HG03558 (cell line): ENCODE measurements at regions not wholly inside any gene's neighbourhood (a gene's known extent, or its start where the extent isn't known, plus 50 kb on each side); places are given as distances from the start of the nearest gene placed in this dataset.

Experiments
- ATAC-seq: cut with Tn5 transposase; IDR thresholded peaks from one replicate; pipeline ENCODE4 v1.9.1; 2021; ENCODE audit warnings: moderate number of reproducible peaks; ENCODE audit not compliant: unreplicated experiment; ENCODE audit errors: extremely low read depth

DNA sequence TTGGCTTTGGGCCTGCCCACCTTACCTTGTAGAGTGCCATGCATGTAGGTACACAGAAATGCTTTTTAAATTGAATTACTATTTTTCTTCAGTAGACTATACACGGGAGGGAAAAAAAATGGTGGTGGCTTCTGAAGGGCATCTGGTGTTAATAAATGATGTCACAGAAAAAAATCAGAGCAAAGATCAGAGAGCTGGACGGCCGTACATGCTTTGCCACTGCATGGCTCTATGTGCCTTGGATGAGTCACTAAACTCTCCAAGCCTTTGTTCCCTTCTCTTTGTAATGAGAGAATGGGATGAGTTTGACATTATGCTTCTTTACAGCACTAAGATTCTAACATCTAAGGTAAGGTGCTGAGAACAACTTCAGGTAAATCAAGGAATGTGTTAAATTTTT is 376.4 kb upstream of the DDHD1 start:
- ATAC-seq = no peak

DNA sequence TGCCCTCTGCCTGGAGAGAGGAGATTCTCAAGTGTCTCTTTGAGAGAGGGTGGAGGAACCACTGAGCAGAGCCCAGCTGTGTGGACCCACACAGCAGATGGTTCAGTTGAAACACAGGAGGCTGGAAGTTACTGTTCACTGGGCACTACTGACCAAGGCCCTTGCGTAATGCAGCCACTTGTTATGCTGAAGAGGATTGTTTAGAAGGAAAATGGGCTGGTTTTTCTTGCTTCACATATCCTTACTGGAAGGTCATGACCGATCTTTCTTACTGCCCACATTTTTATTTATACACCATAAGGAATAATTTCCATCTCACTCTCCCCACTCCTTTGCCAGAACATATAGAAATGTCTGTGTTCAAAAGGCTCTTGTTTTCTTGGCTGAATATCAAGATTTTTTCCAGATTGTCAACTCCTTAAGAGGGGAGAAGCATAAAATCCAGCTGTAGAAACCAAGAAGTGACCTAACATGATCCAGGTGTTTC is 375.1 kb upstream of the DDHD1 start:
- no peak for ATAC-seq

DNA sequence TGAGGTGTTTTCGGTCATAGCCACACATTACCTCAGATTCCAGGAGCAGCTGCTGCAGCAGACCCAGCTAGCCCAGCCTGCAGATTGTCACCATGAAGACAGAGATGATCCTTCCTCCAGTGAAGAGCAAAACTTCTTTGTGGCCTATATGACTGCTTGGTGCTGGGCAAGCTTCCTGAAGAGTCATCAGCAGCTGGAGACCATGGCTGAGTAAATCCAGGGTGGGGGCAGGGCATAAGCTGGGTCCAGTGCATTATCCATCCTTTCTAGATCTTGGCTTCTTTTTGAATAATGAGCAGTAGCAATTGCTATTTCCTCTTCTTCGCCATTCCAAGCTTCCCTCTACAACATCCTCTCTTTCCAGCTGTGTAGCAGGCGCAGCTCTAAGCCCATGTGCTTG is 373.1 kb upstream of the DDHD1 start:
- ATAC-seq = no peak

DNA sequence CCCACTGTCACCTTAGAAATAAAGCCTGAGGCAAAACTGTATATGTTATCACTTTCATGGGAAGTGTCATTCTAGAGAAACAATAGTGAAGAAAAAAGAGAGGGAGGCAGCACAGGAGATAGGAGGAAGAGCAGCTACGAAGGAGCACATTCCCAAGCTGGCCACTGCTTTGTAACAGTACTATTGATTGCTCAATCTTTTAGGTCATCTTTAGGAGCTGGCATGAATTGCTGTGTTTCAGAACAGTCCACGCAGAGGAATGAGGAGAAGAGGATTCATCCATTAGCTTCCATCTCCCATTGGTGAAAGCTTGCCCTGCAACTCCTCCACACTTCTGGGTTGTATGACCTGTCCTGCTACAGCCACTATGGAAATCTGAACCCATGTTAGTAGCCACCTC is 372.5 kb upstream of the DDHD1 start:
- ATAC-seq = no peak

DNA sequence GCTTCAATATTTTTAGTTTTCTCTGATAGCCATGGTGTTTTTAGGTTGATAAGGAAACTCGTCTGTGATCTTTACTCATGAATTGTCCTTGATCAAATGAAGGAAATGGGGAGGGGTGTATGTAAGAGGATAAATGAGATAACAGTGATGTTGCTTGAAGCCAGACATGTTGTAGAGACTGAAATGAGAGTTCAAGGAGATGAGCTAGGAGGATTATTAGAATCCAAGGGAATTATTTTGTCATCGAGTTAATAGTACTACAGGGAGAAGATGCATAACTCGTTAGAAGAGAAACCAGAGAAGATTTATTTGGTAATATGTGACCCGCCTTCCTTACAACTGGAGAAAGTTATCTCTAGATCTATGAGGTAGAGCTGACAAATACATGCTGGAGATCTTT is 371.3 kb upstream of the DDHD1 start:
- ATAC-seq = no peak

DNA sequence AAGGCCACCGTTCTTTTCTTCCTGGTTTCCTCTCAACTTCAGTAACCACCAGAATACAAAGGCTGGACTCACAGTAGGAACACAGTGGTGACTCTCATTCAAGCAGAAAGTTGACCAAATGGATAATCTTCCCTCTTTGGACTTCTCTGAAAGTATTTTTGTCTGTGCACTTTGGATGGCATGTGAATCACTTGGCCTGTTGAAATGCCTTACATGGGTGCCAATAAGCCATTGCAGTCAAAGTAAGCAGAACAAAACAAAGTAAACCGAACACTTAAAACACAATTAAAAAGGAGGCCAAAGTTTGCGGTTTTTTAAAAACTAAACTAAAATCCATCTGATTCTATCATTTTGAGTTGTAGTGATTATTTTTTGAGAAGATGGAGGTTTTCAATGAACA is 370.1 kb upstream of the DDHD1 start:
- ATAC-seq = no peak

DNA sequence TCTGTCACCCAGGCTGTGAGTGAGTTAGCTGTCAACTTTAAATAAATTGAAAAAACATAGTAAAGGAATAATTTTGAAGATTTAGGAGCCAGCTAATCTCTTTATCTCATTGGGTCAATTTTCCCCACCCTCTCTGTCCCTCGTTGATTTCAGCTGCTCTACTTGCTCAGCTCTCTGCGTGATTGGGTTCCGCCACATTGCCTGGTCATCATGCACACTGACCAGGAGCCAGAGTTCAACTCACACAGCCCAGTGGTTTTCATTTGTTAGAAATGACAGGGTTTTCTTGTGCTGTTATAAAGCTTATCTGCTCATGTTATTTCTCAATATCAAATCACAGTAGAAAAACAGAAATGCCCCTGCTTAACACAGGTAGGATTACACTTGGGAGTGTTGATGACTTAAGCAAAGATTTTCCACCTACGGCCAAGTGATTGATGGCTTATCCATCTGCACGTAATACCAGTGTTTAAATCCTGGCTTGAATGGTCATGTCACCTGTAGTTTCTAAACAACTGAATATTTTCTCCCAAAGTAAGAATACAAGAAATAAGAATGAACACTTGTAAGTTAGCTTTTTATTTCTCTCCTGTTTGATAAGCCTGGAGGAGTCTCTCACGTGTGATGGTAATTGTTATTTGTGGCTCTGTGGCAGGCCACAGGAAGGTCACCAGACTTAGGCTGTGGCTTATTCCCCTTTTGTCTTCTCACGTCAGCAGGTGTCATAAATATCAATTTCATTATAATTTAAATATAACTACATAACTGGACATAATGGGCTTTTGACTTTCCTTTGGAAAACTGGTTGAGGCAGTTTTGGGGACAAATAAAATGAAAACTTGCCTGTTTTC is 367.2 kb upstream of the DDHD1 start:
- ATAC-seq = no peak

DNA sequence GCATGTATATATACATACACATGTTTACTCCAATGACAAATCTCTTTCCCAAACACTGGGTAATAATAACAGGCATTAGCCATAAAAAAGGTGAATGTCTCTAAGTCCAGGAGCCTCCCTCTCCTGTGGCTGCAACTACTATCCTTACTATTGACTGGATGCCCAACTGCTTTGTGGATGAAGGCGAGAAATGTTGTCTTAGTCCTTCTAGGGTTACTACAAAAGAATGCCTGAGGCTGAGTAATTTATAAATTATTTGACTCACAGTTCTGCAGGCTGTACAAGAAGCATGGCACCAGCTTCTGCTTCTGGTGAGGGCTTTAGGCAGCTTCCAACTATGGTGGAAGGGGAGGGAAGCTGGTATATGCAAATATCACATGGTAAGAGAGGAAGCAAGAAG is 366.0 kb upstream of the DDHD1 start:
- no peak for ATAC-seq

DNA sequence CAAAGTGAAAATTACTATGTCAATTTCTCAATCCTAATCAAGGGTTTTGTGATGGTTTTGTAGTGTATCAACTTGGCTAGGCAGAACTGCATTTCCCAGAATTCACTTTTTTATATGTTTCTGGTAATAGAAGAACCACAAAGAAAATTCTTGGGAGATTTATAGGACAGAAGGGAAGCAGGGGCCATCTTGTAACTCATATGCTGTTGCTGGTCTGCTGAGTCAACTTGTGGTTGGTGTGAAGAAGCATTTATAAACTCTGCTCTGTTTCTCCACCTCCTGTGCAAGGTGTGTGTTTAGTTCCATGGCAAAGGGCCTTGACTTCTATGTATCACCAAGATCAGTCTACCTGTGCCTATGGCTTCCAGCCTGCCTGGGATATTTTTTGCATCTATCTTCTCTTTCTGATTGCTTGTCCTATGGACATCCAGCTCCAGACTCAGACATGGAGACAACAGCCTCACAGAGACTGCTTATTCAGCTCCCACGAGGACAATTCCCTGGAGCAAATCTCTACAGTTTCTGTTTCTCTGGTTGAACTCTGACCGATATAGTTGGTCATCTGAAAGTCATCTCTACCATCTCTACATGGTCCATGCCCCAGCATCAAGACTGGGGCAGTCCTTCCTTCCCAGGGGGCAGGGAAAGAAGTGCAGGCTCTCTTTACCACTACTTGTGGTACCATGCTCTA is 364.3 kb upstream of the DDHD1 start:
- no peak for ATAC-seq

DNA sequence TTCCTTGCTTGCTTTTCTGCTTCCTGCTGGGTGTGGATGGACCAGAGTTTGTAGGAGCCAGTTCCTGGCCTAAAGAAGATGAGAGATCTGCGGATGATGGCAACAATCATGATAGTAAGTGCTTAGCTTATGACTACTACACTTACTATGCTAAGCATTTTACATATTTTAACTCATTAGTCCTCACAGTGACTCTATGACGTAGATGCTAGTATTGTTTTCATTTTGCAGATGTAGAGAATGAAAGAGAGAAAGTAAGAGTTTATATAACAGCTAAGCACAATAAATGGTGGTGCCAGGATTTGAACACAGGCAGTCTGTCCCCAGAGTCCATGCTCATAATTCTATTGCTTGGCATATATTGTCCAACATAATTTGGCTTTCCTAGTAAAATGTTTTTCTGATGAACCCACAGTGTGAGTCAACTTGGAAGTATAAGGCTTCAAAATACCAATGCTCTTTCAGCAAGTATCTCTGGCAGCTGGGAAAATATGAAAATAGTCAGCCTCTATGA is 363.2 kb upstream of the DDHD1 start:
- no peak for ATAC-seq

DNA sequence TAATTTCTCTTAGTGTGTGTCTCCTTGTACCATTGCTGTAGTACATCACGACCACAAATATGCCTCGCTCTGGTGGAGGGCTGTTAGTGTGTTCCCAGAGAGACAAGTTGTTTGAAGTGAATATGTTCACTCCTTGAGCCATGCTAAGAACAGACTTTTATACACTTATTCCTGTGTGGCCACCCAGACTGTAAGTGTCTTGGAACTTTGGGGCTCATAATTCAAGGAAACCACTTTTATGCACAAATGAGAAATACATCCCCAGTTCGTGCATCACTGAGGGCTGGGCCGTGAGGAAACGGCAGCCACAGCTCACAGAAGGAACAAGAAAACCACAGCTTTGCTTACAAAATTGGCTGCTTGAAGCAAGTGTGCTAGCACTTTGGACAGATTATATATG is 362.2 kb upstream of the DDHD1 start:
- ATAC-seq = no peak

DNA sequence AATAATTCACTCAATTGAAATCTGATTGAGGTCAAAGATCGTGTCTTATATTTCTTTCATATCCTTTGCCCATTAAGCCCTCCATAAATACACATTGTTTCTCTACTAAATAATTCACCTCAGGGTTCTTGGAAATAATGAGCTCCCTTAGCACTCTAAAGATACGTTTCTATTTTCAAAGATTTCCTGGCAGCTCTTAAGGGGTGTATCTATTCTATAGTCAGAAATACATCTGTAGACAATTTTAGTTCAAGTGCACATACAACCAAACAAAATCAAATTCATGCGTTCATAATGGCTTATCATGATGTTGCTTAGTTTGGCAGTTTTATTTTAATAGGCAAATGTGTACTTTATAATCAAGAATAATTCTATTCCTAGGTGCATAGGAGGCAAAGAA is 361.1 kb upstream of the DDHD1 start:
- ATAC-seq = no peak

DNA sequence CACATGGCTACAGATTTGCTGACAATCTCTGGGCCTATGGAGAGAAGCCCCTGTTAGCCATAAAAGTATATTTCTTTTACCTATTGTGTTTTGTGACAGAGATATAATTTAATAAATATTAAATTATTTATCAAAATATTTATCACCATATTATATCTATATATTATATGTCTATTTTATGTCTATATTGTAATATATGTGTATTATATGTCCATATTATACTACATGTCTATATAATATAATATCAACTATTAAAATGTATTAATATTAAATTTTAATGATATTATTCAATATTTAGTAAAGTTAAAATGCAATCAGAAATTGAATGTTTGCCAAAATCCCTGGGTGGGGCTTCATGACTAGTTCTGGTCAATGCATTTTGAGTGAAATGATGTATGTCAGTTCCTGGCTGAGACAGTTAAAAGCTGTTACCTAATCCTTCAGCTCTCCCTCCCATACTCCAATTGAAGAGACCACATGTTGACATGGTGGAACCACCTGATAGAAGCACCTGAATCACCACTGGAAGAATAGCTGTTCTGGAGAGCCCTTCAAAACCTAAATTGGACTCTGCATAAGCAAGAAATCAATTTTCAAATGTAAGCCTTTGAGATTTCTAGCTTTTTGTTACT is 357.3 kb upstream of the DDHD1 start:
- ATAC-seq = no peak

DNA sequence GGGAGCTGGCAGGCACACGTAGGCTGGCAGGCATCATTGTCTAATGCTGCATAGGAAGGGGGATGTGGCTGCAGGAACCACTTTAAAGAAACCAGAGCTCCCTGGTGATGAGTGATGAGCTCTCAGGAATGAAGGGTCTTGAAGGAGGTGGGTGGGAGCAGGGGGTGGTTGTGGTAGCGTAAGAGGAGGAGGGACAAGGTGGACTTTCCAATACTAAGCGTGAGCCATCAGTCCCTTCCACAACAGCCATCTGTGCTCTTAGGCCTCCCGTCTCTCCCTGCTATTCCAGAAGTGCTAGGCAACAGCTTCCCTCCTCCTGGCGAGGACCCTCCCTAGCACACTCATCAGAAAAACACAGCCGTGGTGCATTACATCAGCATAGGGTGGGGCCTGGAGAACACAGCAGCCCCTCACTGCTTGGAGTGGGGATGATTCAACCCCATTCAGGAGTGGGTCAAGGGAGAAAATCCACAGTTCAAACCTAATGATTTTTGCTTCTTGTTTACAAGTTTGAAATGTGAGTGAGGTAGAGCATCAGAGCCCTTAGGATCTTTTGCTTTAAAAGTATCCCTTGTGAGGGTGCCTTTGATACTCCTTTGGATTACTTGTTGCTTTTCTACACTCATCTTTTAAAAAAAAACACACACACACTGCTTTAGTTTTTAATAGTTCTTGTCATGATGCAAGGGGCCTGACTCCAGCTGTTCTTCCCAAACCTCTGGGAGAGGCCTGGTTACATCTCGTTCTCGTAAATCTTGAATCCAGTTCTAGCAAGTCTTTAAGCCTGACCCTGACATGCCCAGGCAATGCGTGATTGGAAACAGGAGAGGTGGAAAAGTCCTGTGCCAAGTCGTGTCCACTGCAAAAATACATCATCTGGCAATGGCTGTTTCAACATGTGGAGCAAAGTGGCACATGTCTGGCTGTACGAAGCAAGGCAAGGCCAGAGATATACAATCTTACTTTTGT is 356.4 kb upstream of the DDHD1 start:
- no peak for ATAC-seq

DNA sequence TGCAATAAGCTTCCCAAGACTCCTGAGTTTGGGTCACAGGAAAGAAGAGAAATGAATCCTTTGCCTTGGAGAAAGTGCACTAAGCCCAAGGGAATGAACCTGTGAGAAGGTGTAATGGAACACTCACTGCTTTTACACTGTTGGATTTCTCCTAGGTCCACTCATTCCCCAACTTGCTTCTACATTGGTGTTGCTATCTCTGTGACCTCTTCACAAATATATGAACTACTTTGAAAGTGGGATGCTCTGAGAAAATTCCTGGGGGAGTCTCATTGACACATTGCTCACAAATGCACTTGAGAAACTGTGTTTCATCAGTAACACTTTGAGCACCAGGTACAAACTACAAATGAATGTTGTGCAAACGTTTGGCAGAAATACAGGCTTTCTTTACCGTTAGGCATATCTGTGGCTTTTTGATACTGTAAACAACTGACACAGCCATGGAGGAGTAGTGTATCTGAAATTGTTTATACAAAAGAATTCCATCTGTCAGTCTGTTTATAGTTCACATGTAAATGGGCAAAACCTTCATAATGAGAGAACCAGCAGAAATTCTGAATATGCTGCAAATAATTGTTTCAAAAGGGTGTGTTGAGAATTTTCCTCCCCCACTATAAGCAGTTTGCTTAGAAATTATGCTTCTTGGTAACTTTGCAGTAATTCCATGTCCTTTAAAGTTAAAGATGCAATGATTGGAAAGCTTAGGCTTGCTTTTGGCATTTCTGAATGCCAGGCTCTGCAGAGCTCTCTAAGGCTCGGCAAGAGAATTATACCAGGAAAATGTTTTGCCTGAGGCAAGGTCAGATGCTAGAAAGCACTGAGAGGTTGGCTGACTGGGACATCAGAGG is 348.5 kb upstream of the DDHD1 start:
- ATAC-seq = no peak

DNA sequence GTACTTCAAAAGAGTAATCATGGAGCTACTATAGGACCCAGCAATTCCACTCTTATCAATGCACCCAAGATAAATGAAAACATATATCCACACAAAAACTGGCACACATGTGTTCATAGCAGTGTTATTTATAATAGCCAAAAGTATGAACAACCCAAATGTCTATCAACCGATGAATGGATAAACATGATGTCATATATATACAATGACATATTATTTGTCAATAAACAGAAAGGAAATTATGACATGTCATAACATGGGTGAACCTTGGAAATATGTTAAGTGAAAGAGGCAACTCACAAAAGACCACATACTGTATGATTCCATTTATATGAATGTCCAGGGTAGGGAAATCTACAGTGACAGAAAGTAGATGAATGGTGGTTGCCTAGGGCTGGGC is 347.1 kb upstream of the DDHD1 start:
- no peak for ATAC-seq

DNA sequence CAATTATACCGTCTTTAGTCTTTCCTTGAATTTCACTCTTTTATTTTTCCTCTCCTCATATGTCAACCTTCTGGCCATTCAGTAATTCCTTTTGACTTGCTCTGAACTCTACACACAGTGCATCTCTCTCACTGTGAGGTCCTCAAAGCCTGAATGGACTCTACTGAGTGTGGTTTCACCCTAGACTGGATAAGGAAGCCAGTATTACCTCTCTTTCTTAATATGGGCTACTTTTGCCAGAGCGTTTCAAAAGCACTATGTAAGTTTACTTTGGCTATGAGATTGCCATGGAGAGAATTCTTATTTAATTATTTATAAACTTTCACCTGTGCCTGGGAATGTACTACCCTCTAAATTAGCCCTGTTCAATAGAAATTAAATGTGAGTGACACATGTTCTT is 343.5 kb upstream of the DDHD1 start:
- no peak for ATAC-seq

DNA sequence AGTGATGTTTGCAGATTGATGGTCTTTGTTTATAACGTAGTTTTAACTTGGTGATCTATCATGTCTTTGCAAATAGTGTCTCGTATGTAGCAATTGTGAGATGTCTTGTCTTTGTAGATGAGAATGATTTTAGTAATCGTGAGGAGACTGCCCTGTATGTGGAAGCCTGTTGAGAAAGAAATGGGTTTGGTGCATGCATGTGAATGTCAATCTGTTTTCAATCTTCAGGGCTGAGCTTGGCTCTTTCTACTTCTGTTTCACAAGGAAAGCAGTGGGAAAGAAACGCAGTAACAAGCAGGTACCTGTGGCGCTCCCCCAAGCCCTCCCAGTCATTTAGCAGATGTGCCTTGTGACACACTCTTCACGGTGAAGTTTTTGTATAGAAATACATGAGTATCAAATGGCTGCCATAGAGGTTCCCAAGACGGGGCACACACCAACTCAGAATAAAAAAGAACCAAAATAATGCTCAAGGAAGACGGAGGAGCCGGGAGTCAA is 342.8 kb upstream of the DDHD1 start:
- ATAC-seq = no peak

DNA sequence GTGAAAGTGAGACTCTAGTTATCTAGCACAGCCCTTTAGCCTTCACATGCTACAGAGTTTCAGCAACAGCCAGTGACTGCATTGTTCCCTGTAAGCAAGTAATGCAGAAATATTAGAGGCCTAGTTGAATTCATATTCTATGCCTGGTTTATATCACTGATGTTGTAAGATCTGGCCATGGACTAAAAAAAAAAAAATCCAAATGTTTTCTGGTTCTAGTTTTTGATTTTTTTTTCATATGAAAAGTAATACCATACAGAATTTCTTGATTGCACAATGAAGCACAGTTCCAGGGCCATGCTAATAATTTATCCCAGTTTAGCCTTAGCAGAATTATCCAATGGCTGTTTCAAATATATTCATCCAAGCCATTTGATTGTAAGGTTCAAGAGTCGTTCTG is 341.5 kb upstream of the DDHD1 start:
- no peak for ATAC-seq
